ENCODE measurements at regions not wholly inside any gene's neighbourhood (a gene's known extent, or its start where the extent isn't known, plus 50 kb on each side); places are given as distances from the start of the nearest gene placed in this dataset.

- TF ChIP-seq POLR2AphosphoS5 (IDR thresholded peaks at IDR 0.05) (no peak), POLR2A (IDR thresholded peaks at IDR 0.05; ENCODE audit: low read depth) (no peak)
- TF ChIP-seq, protein P1, sequence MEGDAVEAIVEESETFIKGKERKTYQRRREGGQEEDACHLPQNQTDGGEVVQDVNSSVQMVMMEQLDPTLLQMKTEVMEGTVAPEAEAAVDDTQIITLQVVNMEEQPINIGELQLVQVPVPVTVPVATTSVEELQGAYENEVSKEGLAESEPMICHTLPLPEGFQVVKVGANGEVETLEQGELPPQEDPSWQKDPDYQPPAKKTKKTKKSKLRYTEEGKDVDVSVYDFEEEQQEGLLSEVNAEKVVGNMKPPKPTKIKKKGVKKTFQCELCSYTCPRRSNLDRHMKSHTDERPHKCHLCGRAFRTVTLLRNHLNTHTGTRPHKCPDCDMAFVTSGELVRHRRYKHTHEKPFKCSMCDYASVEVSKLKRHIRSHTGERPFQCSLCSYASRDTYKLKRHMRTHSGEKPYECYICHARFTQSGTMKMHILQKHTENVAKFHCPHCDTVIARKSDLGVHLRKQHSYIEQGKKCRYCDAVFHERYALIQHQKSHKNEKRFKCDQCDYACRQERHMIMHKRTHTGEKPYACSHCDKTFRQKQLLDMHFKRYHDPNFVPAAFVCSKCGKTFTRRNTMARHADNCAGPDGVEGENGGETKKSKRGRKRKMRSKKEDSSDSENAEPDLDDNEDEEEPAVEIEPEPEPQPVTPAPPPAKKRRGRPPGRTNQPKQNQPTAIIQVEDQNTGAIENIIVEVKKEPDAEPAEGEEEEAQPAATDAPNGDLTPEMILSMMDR (IDR thresholded peaks at IDR 0.05), result no peak
Observed at GRCh38 chr6:20024316-20024673, 187.1 kb downstream of the ID4 start.

Measured in esophagus muscularis mucosa (tissue), 3 donors.